Nephron progenitor cell (in vitro differentiated cells): ENCODE measurements at regions not wholly inside any gene's neighbourhood (a gene's known extent, or its start where the extent isn't known, plus 50 kb on each side); places are given as distances from the start of the nearest gene placed in this dataset.

Source experiments
- DNase-seq: peaks from one replicate; pipeline ENCODE4 v3.0.0; 2021
- H3K27ac Mint-ChIP-seq: 2 replicates; pipeline ENCODE4 v1.8.0; 2021; ENCODE audit warnings: mild to moderate bottlenecking, moderate library complexity, mixed read lengths
- H3K27me3 Mint-ChIP-seq: 2 replicates; pipeline ENCODE4 v1.8.0; 2021; ENCODE audit warnings: mild to moderate bottlenecking, low read depth, mixed read lengths; ENCODE audit not compliant: poor library complexity
- H3K36me3 Mint-ChIP-seq: 2 replicates; pipeline ENCODE4 v1.8.0; 2021; ENCODE audit warnings: low read depth, mixed read lengths
- H3K4me1 Mint-ChIP-seq: 2 replicates; pipeline ENCODE4 v1.8.0; 2021; ENCODE audit warnings: mixed read lengths
- H3K4me3 Mint-ChIP-seq: 2 replicates; pipeline ENCODE4 v1.8.0; 2021; ENCODE audit warnings: mild to moderate bottlenecking, moderate library complexity, mixed read lengths
- H3K9me3 Mint-ChIP-seq: 2 replicates; pipeline ENCODE4 v1.8.0; 2021; ENCODE audit warnings: mild to moderate bottlenecking, moderate library complexity, mixed read lengths
- TF ChIP-seq, protein P1 (sequence below): fragments of 200-600 bp; sonication (generic); IDR thresholded peaks from 2 replicates; pipeline ENCODE4 v1.5.0; 2021; ENCODE audit warnings: antibody characterized with exemption

DNA sequence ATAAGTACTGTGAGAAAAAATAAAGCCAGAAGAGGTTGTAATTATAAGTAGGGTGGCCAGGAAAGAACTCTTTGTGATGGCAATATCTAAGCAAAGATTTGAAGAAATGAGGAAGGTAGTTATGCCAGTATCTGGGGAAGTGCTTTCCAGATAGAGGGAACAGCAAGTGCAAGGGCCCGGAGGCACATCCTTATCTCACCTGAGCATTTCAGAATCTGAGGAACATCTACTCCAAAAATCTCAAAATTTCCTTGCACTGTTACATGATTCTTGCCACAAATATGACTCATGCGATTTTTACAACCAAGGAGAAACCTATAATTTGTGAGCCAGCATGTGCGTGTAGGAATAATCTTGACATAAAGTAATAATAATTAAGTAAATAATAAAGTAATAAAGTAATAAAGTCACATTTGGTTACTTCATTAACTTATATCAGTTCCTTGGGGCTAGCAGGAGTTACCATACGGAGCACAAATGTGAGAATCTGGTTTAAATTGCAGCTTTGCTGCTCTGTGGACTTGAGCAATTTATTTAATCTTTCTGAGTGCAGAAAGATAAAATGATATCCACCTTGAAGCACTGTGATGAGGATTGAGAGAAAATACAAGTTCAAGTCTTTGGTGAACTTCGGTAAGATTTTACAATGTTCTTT, 105.1 kb upstream of the SLC34A2 start:
- Mint-ChIP-seq H3K9me3 (peaks cover 7% of the 10 kb centered on the region), H3K4me1 (peaks cover 5% of the 10 kb centered on the region), H3K4me3 (no peak overlapping the region), H3K27ac (no peak overlapping the region), H3K36me3 (no peaks in the 10 kb centered on the region), H3K27me3 (peaks cover 22% of the 10 kb centered on the region)
- DNase-seq, result no peak
- TF ChIP-seq, protein P1, sequence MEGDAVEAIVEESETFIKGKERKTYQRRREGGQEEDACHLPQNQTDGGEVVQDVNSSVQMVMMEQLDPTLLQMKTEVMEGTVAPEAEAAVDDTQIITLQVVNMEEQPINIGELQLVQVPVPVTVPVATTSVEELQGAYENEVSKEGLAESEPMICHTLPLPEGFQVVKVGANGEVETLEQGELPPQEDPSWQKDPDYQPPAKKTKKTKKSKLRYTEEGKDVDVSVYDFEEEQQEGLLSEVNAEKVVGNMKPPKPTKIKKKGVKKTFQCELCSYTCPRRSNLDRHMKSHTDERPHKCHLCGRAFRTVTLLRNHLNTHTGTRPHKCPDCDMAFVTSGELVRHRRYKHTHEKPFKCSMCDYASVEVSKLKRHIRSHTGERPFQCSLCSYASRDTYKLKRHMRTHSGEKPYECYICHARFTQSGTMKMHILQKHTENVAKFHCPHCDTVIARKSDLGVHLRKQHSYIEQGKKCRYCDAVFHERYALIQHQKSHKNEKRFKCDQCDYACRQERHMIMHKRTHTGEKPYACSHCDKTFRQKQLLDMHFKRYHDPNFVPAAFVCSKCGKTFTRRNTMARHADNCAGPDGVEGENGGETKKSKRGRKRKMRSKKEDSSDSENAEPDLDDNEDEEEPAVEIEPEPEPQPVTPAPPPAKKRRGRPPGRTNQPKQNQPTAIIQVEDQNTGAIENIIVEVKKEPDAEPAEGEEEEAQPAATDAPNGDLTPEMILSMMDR, result no peak

DNA sequence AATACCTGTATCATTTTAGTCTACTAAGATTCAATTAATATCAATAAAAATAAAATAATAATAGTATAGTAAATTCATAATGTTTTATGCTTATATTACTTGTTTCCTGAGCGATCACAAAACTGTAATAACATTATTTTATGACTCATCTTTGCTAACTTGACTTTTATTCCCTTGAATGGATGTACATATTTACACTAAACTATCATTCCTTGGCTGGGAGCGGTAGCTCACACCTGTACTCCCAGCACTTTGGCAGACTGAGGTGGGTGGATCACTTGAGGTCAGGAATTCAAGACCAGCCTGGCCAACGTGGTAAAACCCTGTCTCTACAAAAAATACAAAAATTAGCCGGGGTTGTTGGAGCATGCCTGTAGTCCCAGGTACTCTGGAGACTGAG, 104.0 kb upstream of the SLC34A2 start:
- H3K4me1 Mint-ChIP-seq, result peaks cover 5% of the 10 kb centered on the region
- H3K36me3 Mint-ChIP-seq, result no peaks in the 10 kb centered on the region
- TF ChIP-seq, protein P1, result no peak
- DNase-seq, result no peak
- peaks cover 7% of the 10 kb centered on the region for H3K9me3 Mint-ChIP-seq
- H3K4me3 Mint-ChIP-seq, result no peak overlapping the region
- no peak overlapping the region for H3K27ac Mint-ChIP-seq
- peaks cover 26% of the 10 kb centered on the region for H3K27me3 Mint-ChIP-seq

DNA sequence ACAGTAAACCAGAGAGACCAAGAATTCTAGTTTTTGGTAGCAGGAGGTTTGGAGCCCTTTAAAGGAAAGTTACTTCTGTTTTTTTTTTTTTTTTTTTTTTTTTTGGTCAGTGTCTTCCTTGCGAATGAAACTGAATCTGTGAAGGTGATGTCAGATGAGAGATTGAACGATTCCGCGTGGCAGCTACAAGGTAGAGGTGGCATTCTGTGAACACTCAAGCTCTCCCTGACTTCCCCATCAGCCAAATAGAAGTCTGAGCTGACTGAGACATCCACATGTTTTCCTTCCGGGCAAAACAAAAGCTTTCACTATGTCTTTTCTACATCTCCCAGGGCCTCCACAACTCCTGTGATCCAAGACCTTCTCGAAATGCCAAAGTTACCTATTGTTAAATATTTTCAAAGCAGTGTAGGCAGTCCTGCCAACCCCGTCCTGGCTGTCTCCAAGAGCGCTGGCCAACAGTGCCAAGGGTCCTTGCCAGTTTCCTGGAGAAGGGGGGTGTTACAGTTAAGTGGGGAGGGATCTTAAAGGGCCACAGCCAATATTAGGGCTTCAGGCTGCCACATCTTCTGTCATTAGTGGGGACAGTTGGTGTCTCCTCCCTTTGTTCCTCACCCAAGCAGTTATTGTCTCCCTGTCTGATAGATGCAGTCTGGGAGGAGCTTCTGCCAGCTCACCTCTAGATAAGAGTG, 102.9 kb upstream of the SLC34A2 start:
- peaks cover 27% of the 10 kb centered on the region for H3K27me3 Mint-ChIP-seq
- H3K4me3 Mint-ChIP-seq, result no peak overlapping the region
- no peaks in the 10 kb centered on the region for H3K4me1 Mint-ChIP-seq
- H3K9me3 Mint-ChIP-seq, result peaks cover 7% of the 10 kb centered on the region
- H3K27ac Mint-ChIP-seq, result no peak overlapping the region
- DNase-seq, result no peak
- TF ChIP-seq, protein P1, result no peak
- no peaks in the 10 kb centered on the region for H3K36me3 Mint-ChIP-seq

DNA sequence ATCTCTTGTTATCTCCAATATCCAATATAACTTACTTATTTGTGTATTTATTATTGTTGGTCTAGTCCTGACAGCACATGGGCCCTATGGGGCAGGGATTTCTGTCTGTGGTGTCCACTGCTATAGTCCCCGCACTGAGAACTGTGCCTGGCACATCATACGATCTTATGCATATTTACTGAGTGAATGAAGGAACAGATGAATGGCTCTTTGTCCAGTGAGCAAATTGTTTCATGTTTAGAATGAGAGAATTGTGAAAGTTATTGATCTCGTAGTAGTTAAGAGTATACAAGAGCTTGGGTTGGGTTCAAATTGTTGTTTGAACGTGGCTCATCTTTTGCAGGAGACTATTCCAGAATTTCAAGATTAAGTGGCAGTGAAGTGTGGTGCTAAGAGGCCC, 96.1 kb upstream of the SLC34A2 start:
- peaks cover 18% of the 10 kb centered on the region for H3K27me3 Mint-ChIP-seq

DNA sequence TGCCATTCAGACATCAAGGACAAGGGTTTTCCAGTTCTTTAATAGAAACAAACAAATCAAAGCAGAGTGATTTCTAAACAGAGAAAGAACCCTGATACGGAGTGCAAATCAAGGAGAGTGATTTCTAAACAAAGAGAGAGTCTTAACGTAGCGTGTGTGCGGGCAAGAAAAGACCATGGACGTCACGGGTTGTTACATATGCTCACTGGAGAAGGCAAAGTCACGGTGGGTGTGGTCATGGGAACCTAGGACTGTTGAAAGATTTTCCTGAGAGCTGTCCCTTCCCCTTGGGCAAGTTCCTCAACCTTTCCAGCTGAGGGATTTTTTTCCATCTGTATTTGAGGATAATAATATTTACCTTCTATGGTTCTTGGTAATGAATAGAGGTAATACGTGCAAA, 95.0 kb upstream of the SLC34A2 start:
- Mint-ChIP-seq H3K27ac (no peak overlapping the region), H3K36me3 (no peaks in the 10 kb centered on the region), H3K4me3 (no peak overlapping the region), H3K4me1 (peaks cover 5% of the 10 kb centered on the region), H3K27me3 (peaks cover 12% of the 10 kb centered on the region), H3K9me3 (no peaks in the 10 kb centered on the region)
- DNase-seq, result no peak
- TF ChIP-seq, protein P1, result no peak

More for the DNA sequence above, 96.1 kb upstream of the SLC34A2 start:
- Mint-ChIP-seq H3K9me3 (no peaks in the 10 kb centered on the region), H3K27ac (no peak overlapping the region), H3K4me1 (peaks cover 5% of the 10 kb centered on the region), H3K4me3 (no peak overlapping the region), H3K36me3 (no peaks in the 10 kb centered on the region)
- no peak for DNase-seq
- TF ChIP-seq, protein P1, result no peak
